ENCODE measurements at regions not wholly inside any gene's neighbourhood (a gene's known extent, or its start where the extent isn't known, plus 50 kb on each side); places are given as distances from the start of the nearest gene placed in this dataset.

DNA sequence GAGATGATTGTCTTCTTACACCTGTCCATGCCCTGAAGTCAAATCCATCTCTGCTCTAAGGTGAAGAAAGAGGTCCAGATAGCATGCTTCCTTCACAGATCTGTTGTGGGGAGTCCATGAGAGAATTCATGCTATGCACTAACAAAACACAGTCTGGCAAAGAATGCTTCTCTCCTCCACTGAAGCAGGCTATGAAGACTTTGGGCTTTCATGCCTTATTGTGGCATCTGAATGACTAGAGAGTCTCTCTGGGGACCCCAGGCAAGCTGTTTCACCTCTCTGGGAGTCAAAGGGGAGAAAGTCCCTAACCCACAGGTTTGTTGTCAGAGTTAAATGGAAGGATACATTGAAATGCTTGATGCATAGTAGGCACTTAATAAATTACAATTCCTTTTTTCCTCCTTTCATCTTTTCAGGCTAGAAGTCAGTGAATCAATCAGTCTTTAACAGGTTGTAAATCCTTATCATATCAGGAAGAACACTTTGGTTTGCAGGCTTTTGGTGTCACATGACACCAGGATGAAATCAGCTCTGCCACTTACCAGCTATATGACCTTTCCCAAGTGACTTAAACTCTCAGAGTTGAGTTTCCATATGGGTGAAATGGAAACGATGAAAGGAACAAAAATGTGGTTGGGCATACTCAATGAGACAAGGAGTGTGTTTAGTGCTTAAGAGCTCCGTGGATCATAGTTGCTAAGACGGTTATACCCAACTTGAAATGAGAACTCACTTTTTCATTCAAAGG, 200.1 kb upstream of the DAB1 start:
- Histone ChIP-seq H4K20me1 (ENCODE audit: insufficient read depth, low read length) (no peaks in the 10 kb centered on the region), H3K4me3 (replicated peaks in 1 of 3; ENCODE audit: low read depth in 2 of 3, low read length in 3 of 3) (no peak overlapping the region), H3K4me2 (replicated peaks; ENCODE audit: extremely low read depth, low read length, poor library complexity, severe bottlenecking) (no peak overlapping the region), H3K4me1 (ENCODE audit: control insufficient read depth in 1 of 2, insufficient read depth in 2 of 2, low read length in 2 of 2) (no peaks in the 10 kb centered on the region), H3K9ac (ENCODE audit: insufficient read depth, low read length, poor library complexity, severe bottlenecking) (no peak overlapping the region), H3K27me3 (ENCODE audit: control insufficient read depth in 2 of 2, insufficient read depth in 2 of 2, low read length in 2 of 2) (no peaks in the 10 kb centered on the region), H2AFZ (ENCODE audit: insufficient read depth, low read depth, low read length, poor library complexity, severe bottlenecking) (no peak overlapping the region), H3K9me3 (replicated peaks in 1 of 2; ENCODE audit: control insufficient read depth in 1 of 2, insufficient read depth in 1 of 2, low read length in 2 of 2) (no peaks in the 10 kb centered on the region), H3K79me2 (ENCODE audit: insufficient read depth, low read length) (no peaks in the 10 kb centered on the region), H3K36me3 (replicated peaks in 1 of 2; ENCODE audit: control insufficient read depth in 1 of 2, insufficient read depth in 2 of 2, low read length in 2 of 2) (no peaks in the 10 kb centered on the region), H3K27ac (ENCODE audit: low read depth in 1 of 2, low read length in 2 of 2) (no peak overlapping the region)
- Mint-ChIP-seq H3K4me1 (no peaks in the 10 kb centered on the region), H3K36me3 (no peaks in the 10 kb centered on the region), H3K27me3 (ENCODE audit: low read depth in 3 of 3) (peaks cover 0 to 2% (median 2%) of the 10 kb centered on the region in 3 donors), H3K9me3 (peaks cover 0 to 4% (median 2%) of the 10 kb centered on the region in 7 donors), H3K4me3 (no peak overlapping the region), H3K27ac (no peak overlapping the region)
- WGBS (ENCODE audit: insufficient coverage): 80% methylated on average over 1 of the region's 3 CpGs
- no peak for DNase-seq
- intact Hi-C loops (cut with micrococcal nuclease): no loop called here
- TF ChIP-seq, protein P1, sequence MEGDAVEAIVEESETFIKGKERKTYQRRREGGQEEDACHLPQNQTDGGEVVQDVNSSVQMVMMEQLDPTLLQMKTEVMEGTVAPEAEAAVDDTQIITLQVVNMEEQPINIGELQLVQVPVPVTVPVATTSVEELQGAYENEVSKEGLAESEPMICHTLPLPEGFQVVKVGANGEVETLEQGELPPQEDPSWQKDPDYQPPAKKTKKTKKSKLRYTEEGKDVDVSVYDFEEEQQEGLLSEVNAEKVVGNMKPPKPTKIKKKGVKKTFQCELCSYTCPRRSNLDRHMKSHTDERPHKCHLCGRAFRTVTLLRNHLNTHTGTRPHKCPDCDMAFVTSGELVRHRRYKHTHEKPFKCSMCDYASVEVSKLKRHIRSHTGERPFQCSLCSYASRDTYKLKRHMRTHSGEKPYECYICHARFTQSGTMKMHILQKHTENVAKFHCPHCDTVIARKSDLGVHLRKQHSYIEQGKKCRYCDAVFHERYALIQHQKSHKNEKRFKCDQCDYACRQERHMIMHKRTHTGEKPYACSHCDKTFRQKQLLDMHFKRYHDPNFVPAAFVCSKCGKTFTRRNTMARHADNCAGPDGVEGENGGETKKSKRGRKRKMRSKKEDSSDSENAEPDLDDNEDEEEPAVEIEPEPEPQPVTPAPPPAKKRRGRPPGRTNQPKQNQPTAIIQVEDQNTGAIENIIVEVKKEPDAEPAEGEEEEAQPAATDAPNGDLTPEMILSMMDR (IDR thresholded peaks at IDR 0.05): no peak

DNA sequence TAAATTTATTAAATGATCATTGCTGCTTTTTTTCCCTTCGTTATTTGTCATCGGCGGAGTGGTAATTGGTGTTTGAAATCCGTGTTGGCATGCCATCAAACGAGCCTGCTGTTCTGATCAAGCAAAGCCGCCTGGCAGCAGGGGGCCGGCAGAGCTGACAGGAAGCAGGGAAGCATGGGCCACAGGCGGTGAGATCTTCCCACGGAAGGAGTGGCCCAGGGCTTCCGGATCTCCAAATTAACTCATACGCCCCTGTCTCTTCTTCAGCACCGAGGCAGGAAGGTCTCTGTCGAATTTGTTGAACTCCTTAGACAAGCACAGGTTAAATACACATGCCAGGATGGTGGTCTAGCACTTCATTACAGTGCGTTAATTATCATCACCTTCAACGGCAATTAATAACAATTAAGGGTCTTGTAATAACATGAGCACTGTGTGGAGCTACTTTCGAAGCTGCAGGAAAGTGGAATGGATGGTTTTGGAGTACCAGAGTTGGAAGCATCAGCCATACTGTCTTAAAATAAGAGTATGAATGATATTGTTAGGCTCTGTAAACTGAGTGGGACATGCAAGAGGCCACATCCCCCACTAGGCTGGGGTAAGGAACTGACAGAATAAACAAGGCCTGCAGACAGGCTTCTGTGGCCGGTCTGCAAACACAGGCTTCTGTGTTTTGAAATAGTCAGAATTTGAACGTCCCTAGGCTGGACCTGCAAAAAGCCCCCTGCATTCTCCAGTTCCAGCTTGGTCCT, 199.4 kb upstream of the DAB1 start:
- H4K20me1 ChIP-seq (ENCODE audit: insufficient read depth, low read length): no peaks in the 10 kb centered on the region
- H3K9ac ChIP-seq (ENCODE audit: insufficient read depth, low read length, poor library complexity, severe bottlenecking): no peak overlapping the region
- peaks cover 0 to 2% (median 2%) of the 10 kb centered on the region in 3 donors for H3K27me3 Mint-ChIP-seq (ENCODE audit: low read depth in 3 of 3)
- H2AFZ ChIP-seq (ENCODE audit: insufficient read depth, low read depth, low read length, poor library complexity, severe bottlenecking): no peak overlapping the region
- no peaks in the 10 kb centered on the region for H3K36me3 Mint-ChIP-seq
- TF ChIP-seq, protein P1 (IDR thresholded peaks at IDR 0.05): no peak
- peaks cover 0 to 4% (median 2%) of the 10 kb centered on the region in 7 donors for H3K9me3 Mint-ChIP-seq
- no peaks in the 10 kb centered on the region for H3K4me1 Mint-ChIP-seq
- H3K4me1 ChIP-seq (ENCODE audit: control insufficient read depth in 1 of 2, insufficient read depth in 2 of 2, low read length in 2 of 2): no peaks in the 10 kb centered on the region
- no peak overlapping the region for H3K4me2 ChIP-seq (replicated peaks; ENCODE audit: extremely low read depth, low read length, poor library complexity, severe bottlenecking)
- no peaks in the 10 kb centered on the region for H3K36me3 ChIP-seq (replicated peaks in 1 of 2; ENCODE audit: control insufficient read depth in 1 of 2, insufficient read depth in 2 of 2, low read length in 2 of 2)
- H3K27ac Mint-ChIP-seq: no peak overlapping the region
- no peak for DNase-seq
- no peak overlapping the region for H3K27ac ChIP-seq (ENCODE audit: low read depth in 1 of 2, low read length in 2 of 2)
- no peaks in the 10 kb centered on the region for H3K9me3 ChIP-seq (replicated peaks in 1 of 2; ENCODE audit: control insufficient read depth in 1 of 2, insufficient read depth in 1 of 2, low read length in 2 of 2)
- WGBS (ENCODE audit: insufficient coverage): 72% methylated on average over 11 of the region's 18 CpGs
- H3K4me3 Mint-ChIP-seq: no peak overlapping the region
- no peak overlapping the region for H3K4me3 ChIP-seq (replicated peaks in 1 of 3; ENCODE audit: low read depth in 2 of 3, low read length in 3 of 3)
- H3K27me3 ChIP-seq (ENCODE audit: control insufficient read depth in 2 of 2, insufficient read depth in 2 of 2, low read length in 2 of 2): no peaks in the 10 kb centered on the region
- intact Hi-C loops (cut with micrococcal nuclease): no loop called here
- no peaks in the 10 kb centered on the region for H3K79me2 ChIP-seq (ENCODE audit: insufficient read depth, low read length)
